GM21381 (cell line): ENCODE measurements at regions not wholly inside any gene's neighbourhood (a gene's known extent, or its start where the extent isn't known, plus 50 kb on each side); places are given as distances from the start of the nearest gene placed in this dataset.

Experiments used
- ATAC-seq: cut with Tn5 transposase; IDR thresholded peaks from one replicate; pipeline ENCODE4 v1.9.1; 2021; ENCODE audit warnings: mild to moderate bottlenecking, moderate library complexity; ENCODE audit not compliant: unreplicated experiment

DNA sequence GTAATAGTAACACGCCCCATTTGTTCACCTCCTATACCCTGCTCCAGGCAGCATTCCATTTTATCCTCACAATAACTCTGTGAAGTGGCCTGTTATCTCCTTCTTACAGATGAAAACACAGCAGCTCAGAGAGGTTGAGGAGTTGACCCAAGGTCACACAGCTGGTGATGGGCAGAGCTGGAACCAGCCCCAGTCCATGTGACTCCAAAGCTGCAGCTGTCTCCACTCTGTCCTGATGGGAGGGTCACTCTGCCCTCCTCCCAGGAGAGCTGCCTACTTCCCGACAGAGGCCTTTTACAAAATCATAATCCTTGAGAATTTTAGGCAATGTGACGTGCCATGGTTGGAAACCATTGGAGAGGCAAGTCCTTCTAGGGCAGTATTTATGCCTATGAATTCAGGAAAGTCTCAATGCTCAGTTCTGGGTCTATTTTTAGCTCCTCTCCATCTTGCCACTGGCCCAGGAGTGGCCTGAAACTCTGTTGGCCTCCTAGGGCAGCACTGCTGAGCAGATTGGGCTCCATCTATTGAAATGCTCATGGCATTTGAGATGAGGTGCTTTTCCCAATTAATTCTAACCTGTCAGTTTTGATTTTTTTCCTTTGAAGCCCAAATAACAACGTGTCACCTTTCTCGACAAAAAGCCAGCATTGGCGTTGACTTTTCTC is 50.1 kb upstream of the KCNK12 start:
- ATAC-seq, result no peak
